Skeletal muscle tissue (tissue), 3 donors: ENCODE measurements at regions not wholly inside any gene's neighbourhood (a gene's known extent, or its start where the extent isn't known, plus 50 kb on each side); places are given as distances from the start of the nearest gene placed in this dataset.

Experiments used
- H3K27ac ChIP-seq: one replicate; pipeline ENCODE4 v1.7.0; 2013; ENCODE audit warnings: mild to moderate bottlenecking, low read depth, low read length, inconsistent platforms
- H3K27me3 ChIP-seq, 3 donors: one replicate each; pipeline ENCODE4 v1.7.0; 2013; ENCODE audit warnings: low read length in 3 of 3; ENCODE audit not compliant: control insufficient read depth in 3 of 3, insufficient read depth in 3 of 3
- H3K36me3 ChIP-seq, 3 donors: one replicate each; pipeline ENCODE4 v1.7.0; 2013; ENCODE audit warnings: low read length in 3 of 3; ENCODE audit not compliant: control insufficient read depth in 3 of 3, insufficient read depth in 3 of 3
- H3K4me1 ChIP-seq, 3 donors: one replicate each; pipeline ENCODE4 v1.7.0; 2013; ENCODE audit warnings: low read length in 3 of 3, mild to moderate bottlenecking in 3 of 3; ENCODE audit not compliant: control insufficient read depth in 3 of 3, insufficient read depth in 3 of 3
- H3K4me3 ChIP-seq, 3 donors: one replicate each; pipeline ENCODE4 v1.7.0; 2013; ENCODE audit warnings: low read length in 3 of 3
- H3K9ac ChIP-seq, 3 donors: one replicate each; pipeline ENCODE4 v1.7.0; 2013; ENCODE audit warnings: low read length in 3 of 3, mild to moderate bottlenecking in 3 of 3, moderate library complexity in 2 of 3, low read depth in 1 of 3
- H3K9me3 ChIP-seq, 3 donors: one replicate each; pipeline ENCODE4 v1.7.0; 2013; ENCODE audit warnings: low read length in 3 of 3; ENCODE audit not compliant: control insufficient read depth in 3 of 3
- donor health status: Osteomylitis.

DNA sequence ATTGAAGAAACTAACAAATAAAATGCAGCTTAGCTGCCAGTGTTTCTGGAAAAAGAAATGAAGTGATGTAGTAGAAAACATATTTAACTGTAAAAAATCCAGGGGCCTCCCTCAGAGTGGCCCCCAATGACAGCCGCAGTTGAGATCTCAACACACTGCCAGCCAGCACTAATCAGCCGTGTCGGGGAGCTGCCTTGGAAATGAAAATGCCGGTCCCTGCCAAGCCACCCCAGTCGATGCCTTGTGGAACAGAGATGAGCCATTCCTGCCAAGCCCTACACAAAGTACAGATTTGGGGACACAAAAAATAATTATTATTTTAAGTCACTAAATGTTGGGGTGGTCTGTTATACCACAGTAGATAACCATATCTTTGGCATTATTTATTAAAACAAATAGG, 1342.4 kb downstream of the EFNB2 start:
- H3K9me3 ChIP-seq: no peaks in the 10 kb centered on the region
- no peaks in the 10 kb centered on the region for H3K36me3 ChIP-seq
- H3K4me3 ChIP-seq: no peak overlapping the region
- no peak overlapping the region for H3K9ac ChIP-seq
- no peaks in the 10 kb centered on the region for H3K4me1 ChIP-seq
- no peaks in the 10 kb centered on the region for H3K27me3 ChIP-seq
- no peak overlapping the region for H3K27ac ChIP-seq

DNA sequence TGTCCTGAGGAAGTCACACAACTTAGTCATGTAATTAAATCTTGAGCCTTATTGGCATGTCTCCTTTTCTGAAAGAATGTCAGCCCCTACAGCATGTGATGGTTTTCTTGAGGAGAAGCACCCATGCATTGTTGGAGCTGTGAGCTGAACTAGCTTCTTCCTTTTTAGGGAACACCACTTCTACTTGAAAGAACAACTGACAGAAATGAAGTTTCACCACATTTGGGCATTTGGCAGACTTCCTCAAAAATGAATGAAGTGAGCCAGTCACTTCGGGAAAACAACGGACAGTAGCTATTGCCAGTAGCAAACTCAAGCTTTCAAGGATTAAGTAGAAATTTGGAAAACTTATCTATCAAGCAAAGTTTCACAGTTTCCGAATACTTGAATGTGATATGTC, 1351.3 kb downstream of the EFNB2 start:
- Histone ChIP-seq H3K27me3 (no peaks in the 10 kb centered on the region), H3K27ac (no peak overlapping the region), H3K4me1 (no peaks in the 10 kb centered on the region), H3K9ac (no peak overlapping the region), H3K4me3 (no peak overlapping the region), H3K9me3 (no peaks in the 10 kb centered on the region), H3K36me3 (no peaks in the 10 kb centered on the region)

GRCh38 chr13:105177265-105177900, 1358.1 kb downstream of the EFNB2 start:
- Histone ChIP-seq H3K9ac (no peak overlapping the region), H3K9me3 (no peaks in the 10 kb centered on the region), H3K27me3 (no peaks in the 10 kb centered on the region), H3K36me3 (no peaks in the 10 kb centered on the region), H3K4me3 (no peak overlapping the region), H3K27ac (no peak overlapping the region), H3K4me1 (no peaks in the 10 kb centered on the region)

GRCh38 chr13:105170438-105170837, 1365.0 kb downstream of the EFNB2 start:
- H3K4me3 ChIP-seq: no peak overlapping the region
- no peaks in the 10 kb centered on the region for H3K27me3 ChIP-seq
- peaks cover 0 to 3% (median 0%) of the 10 kb centered on the region in 3 donors for H3K9me3 ChIP-seq
- no peaks in the 10 kb centered on the region for H3K4me1 ChIP-seq
- H3K27ac ChIP-seq: no peak overlapping the region
- H3K9ac ChIP-seq: no peak overlapping the region
- H3K36me3 ChIP-seq: no peaks in the 10 kb centered on the region

- Histone ChIP-seq H3K36me3 (no peaks in the 10 kb centered on the region), H3K27me3 (no peaks in the 10 kb centered on the region), H3K9me3 (peaks cover 0 to 3% (median 0%) of the 10 kb centered on the region in 3 donors), H3K4me1 (no peaks in the 10 kb centered on the region), H3K27ac (no peak overlapping the region), H3K9ac (no peak overlapping the region), H3K4me3 (no peak overlapping the region)
Measured at GRCh38 chr13:105168295-105168694, 1367.2 kb downstream of the EFNB2 start.

DNA sequence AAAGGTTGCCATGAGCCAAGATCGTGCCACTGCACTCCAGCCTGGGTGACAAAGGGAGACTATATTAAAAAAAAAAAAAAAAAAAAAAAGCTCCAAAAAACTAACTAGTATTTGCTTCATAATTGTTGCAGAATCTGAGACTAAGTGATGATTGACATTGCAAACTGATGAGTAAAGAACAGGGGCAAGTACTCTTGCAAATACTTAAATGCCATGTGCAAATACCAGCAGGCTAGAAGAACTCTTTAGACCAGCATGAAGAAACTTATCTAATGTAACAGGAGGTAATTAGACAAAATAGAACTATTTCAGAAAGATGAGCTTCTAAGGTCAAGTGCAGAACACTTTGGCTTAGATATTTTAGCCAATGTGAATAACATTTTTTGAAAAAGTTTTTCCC, 1368.1 kb downstream of the EFNB2 start:
- Histone ChIP-seq H3K9ac (no peak overlapping the region), H3K9me3 (peaks cover 0 to 3% (median 0%) of the 10 kb centered on the region in 3 donors), H3K36me3 (no peaks in the 10 kb centered on the region), H3K4me3 (no peak overlapping the region), H3K27me3 (no peaks in the 10 kb centered on the region), H3K27ac (no peak overlapping the region), H3K4me1 (no peaks in the 10 kb centered on the region)

DNA sequence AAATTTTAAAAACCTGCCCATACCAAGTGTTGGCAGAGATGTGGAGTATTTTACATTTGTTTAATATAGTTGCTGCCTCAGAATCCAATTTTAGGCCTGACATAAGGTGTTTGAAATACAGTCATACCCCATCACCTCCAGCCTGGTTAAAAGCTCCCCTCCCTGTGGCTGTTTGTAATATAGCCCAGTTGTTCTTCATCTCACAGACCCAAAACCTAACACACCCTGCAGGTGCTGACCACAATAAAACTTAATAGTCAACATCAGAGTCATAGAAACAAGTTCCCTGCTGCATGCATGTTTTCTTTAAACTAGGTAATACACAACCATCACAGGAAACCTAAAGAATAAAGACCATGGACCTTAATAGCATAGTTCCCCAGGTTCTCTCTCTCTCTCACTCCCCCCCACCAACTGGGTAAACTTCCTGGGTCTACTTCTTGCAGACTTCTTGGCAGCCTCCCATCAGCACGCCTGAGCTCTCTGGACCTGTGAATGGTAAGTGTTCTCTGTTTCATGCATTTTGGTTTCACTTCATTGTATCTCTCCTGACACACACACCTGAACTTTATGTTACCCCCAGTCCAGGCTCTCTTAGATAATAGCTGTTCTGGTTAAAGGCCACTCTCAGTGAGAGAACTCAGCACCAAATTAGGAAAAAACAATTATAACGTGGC, 1369.9 kb downstream of the EFNB2 start:
- H3K27ac ChIP-seq: no peak overlapping the region
- H3K4me3 ChIP-seq: no peak overlapping the region
- H3K9me3 ChIP-seq: peaks cover 0 to 3% (median 0%) of the 10 kb centered on the region in 3 donors
- no peak overlapping the region for H3K9ac ChIP-seq
- H3K36me3 ChIP-seq: no peaks in the 10 kb centered on the region
- no peaks in the 10 kb centered on the region for H3K4me1 ChIP-seq
- H3K27me3 ChIP-seq: no peaks in the 10 kb centered on the region

DNA sequence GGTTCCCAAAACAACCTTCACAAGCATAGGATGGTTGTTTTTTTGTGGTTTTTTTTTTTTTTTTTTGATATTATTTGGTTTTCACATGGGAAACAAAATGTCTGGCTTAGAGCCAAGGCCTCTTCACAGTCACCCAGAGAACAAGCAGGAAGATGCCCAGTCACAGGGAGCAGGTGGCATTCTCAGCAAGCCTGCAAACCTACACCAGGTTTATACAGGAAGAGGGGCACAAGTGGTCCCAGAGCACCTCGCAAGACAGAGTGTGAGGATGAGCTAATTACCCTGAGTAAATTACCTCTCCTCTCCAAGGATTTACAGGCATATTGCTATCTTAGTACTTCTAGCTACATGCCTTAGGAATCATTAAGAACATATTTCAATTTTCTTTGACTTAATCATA, 1375.6 kb downstream of the EFNB2 start:
- Histone ChIP-seq H3K9me3 (no peaks in the 10 kb centered on the region), H3K9ac (no peak overlapping the region)

DNA sequence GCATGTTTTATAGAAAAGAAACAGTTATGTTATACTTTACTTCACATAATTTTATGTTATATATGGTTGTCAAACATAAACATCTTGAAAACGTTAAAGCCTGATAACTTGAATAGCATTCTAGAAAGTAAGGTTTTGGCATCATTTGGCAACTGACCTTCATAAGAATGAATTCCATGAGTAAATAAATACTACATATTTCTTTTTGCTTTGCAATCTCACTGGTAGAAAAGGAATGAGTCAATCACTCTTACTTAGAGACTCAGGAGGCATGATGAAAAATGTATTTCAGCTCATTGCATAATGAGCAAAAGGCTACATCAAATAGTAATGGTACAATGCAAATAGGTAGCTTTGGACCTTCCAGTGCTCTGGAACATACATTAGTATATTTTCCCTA, 1381.9 kb downstream of the EFNB2 start:
- no peak overlapping the region for H3K4me3 ChIP-seq
- no peak overlapping the region for H3K9ac ChIP-seq
- no peaks in the 10 kb centered on the region for H3K9me3 ChIP-seq
- H3K4me1 ChIP-seq: no peaks in the 10 kb centered on the region
- no peak overlapping the region for H3K27ac ChIP-seq
- H3K36me3 ChIP-seq: no peaks in the 10 kb centered on the region
- no peaks in the 10 kb centered on the region for H3K27me3 ChIP-seq

More for the DNA sequence above, 1375.6 kb downstream of the EFNB2 start:
- Histone ChIP-seq H3K4me1 (no peaks in the 10 kb centered on the region), H3K36me3 (no peaks in the 10 kb centered on the region), H3K27me3 (no peaks in the 10 kb centered on the region), H3K27ac (no peak overlapping the region), H3K4me3 (no peak overlapping the region)

DNA sequence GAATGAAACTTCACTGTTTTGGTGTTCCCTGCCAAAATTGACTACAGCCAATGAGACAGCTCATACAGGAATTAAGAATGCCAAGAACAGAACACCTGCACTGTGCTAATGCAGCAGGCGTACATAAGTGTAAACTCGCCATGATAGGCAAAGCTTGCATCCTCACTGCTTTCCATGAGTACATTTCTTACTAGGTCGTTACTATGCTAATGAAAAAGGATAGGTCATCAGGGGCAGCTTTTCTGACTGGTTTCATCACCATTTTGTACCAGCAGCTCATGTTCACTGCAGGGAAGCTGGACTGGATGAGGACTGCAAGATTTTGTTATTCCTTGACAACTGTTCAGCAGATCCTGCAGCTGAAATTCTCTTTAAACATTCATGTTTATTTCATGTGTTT, 1383.8 kb downstream of the EFNB2 start:
- H3K27me3 ChIP-seq: no peaks in the 10 kb centered on the region
- no peak overlapping the region for H3K27ac ChIP-seq
- no peak overlapping the region for H3K9ac ChIP-seq
- H3K4me3 ChIP-seq: no peak overlapping the region
- no peaks in the 10 kb centered on the region for H3K4me1 ChIP-seq
- H3K9me3 ChIP-seq: no peaks in the 10 kb centered on the region
- H3K36me3 ChIP-seq: no peaks in the 10 kb centered on the region
